Mammary epithelial cell (primary cell): ENCODE measurements at regions not wholly inside any gene's neighbourhood (a gene's known extent, or its start where the extent isn't known, plus 50 kb on each side); places are given as distances from the start of the nearest gene placed in this dataset.

Experiments used
- EZH2 ChIP-seq: IDR thresholded peaks from 2 replicates; pipeline ENCODE4 v1.6.1; 2012; ENCODE audit warnings: low read length, inconsistent platforms, borderline replicate concordance
- TF ChIP-seq, protein P1 (sequence below), 2 donors: IDR thresholded peaks in 1 of 2; conservative IDR thresholded peaks in 1 of 2; 2 replicates each; pipeline ENCODE4 v1.5.1; 2011 to 2012; ENCODE audit warnings: inconsistent platforms in 2 of 2, low read length in 2 of 2, mild to moderate bottlenecking in 2 of 2, control low read depth in 1 of 2, low read depth in 1 of 2; ENCODE audit not compliant: insufficient read depth in 1 of 2; ENCODE audit errors: extremely low read depth in 1 of 2

DNA sequence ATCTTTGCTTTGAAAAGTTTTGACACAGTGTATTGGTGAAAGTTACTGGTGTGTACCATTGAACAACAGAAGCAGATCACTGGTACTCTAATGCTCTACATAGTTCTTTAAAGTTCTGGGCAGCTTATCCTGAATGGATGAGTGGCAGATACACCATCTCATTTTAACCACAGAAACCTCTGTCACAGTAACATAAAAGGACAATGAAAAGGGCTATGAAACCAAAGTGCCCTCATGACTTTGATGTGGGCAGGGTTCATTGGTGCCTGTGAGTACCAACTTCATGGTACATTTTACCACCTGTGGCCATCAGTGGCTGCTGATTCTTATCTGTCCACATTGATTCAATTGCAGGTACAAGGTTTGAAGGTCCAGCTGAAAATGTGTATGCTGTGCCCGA, 285.7 kb upstream of the PREP start:
- TF ChIP-seq, protein P1, sequence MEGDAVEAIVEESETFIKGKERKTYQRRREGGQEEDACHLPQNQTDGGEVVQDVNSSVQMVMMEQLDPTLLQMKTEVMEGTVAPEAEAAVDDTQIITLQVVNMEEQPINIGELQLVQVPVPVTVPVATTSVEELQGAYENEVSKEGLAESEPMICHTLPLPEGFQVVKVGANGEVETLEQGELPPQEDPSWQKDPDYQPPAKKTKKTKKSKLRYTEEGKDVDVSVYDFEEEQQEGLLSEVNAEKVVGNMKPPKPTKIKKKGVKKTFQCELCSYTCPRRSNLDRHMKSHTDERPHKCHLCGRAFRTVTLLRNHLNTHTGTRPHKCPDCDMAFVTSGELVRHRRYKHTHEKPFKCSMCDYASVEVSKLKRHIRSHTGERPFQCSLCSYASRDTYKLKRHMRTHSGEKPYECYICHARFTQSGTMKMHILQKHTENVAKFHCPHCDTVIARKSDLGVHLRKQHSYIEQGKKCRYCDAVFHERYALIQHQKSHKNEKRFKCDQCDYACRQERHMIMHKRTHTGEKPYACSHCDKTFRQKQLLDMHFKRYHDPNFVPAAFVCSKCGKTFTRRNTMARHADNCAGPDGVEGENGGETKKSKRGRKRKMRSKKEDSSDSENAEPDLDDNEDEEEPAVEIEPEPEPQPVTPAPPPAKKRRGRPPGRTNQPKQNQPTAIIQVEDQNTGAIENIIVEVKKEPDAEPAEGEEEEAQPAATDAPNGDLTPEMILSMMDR (conservative IDR thresholded peaks at IDR 0.05 in 1 of 2, IDR thresholded peaks at IDR 0.05 in 1 of 2; ENCODE audit: extremely low read depth in 1 of 2, insufficient read depth in 1 of 2, low read depth in 1 of 2, low read length in 2 of 2), result no peak
- no peak for TF ChIP-seq EZH2
